T-helper 2 cell treated with Interferon-gamma antibody and Interleukin-4, amounts not matched to agents 5 μg/mL and 100 μg/mL, for 36 hours (primary cell): ENCODE measurements at regions not wholly inside any gene's neighbourhood (a gene's known extent, or its start where the extent isn't known, plus 50 kb on each side); places are given as distances from the start of the nearest gene placed in this dataset.

Experiments
- DNase-seq: peaks from one replicate; pipeline ENCODE4 v3.0.0; 2021; ENCODE audit warnings: low spot score
- H3K27ac Mint-ChIP-seq: one replicate; pipeline ENCODE4 v1.8.0; 2021; ENCODE audit warnings: mild to moderate bottlenecking, mixed read lengths
- H3K27me3 Mint-ChIP-seq: one replicate; pipeline ENCODE4 v1.8.0; 2021; ENCODE audit warnings: low read depth, mixed read lengths
- H3K36me3 Mint-ChIP-seq: one replicate; pipeline ENCODE4 v1.8.0; 2021; ENCODE audit warnings: low read depth, mixed read lengths
- H3K4me1 Mint-ChIP-seq: one replicate; pipeline ENCODE4 v1.8.0; 2021; ENCODE audit warnings: low read depth, mixed read lengths
- H3K4me3 Mint-ChIP-seq: one replicate; pipeline ENCODE4 v1.8.0; 2022; ENCODE audit warnings: mild to moderate bottlenecking, moderate library complexity, mixed read lengths
- H3K9me3 Mint-ChIP-seq: one replicate; pipeline ENCODE4 v1.8.0; 2021; ENCODE audit warnings: mixed read lengths

DNA sequence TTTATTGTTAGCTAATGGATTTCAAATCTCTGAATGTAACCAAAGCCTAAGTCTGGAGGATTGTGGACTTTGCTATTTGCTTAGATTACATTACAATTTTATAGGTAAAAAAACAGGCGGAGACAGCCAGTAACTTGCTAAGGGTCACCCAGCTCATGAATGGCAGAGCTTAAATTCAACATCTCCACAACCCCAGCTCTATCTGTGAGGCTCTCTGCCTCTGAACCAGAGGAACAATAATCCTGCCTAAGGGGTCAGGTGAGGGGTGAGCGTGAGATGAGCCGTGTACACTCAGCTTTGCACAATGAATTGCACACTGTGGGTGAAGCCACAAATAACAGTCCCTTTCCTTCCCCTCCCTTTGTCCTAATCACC, 69.8 kb upstream of the SPATA12 start:
- H3K4me1 Mint-ChIP-seq = peaks cover 18% of the 10 kb centered on the region
- no peak overlapping the region for H3K27ac Mint-ChIP-seq
- no peak overlapping the region for H3K4me3 Mint-ChIP-seq
- no peak for DNase-seq
- no peaks in the 10 kb centered on the region for H3K36me3 Mint-ChIP-seq
- H3K27me3 Mint-ChIP-seq = peaks cover 25% of the 10 kb centered on the region
- no peaks in the 10 kb centered on the region for H3K9me3 Mint-ChIP-seq

DNA sequence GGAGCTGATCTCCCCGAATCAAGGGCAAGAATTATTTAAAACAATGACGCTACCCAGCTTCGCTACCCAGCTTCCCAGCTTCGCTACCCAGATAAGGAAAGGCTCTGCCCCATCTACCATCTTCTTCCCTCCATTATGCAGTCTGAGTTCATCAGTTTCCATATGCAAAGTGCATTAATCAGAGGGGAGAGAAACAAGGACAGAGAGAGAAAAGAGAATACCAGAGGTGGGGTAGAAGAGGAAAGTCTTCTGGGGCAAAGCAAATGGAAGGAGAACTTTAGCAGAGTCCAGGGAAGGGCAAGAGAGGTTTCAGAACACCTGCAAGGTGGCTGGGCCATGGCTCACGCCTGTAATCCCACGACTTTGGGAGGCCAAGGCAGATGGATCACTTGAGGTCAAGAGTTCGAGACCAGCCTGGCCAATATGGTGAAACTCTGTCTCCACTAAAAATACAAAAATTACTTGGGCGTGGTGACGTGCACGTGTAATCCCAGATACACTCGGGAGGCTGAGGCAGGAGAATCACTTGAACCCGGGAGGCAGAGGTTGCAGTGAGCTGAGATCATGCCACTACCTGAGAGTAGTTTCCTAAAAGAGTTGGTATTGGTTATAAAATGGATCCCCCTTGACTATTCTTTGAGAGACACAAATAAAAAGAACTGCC, 70.4 kb upstream of the SPATA12 start:
- Mint-ChIP-seq H3K27ac (no peak overlapping the region), H3K9me3 (no peaks in the 10 kb centered on the region), H3K27me3 (peaks cover 25% of the 10 kb centered on the region), H3K36me3 (no peaks in the 10 kb centered on the region), H3K4me1 (peaks cover 20% of the 10 kb centered on the region), H3K4me3 (no peak overlapping the region)
- no peak for DNase-seq

DNA sequence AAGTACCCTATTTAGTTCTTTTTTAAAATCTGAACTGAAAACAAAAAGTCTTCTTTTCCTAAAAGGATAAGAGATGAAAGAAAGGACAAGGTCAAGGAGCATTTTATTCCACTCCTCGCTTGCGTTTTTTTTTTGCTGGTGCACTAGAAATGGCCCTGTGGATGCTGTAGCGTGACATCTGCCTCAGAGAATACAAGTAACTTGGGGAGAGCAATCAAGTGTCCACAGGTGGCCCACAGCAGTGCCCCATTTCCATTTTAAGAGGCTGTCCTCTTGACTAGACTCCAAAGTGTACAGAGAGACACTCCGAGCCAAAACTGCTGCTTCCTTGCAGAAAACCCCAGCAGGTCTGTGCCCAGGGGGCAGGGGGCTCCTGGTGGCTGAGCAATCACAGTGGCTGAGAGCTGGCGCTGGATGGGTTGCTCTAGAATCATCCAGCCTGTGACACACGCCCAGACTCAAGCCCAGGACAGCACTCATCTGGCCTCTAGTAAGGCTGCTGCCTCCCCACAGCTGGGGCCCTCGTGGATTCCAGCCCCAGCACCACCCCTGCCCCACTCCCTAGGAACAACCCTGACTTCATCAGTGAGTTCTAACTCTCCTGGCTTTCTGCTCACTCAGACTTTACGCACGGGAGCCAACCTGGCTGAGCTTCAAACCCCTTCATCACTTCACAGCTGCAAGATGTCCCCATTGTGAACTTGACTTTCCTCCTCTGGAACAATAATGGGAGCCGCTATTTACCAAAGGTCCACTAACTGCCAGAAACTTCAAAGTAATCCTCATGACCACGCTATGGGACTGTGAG, 71.1 kb upstream of the SPATA12 start:
- no peak overlapping the region for H3K4me3 Mint-ChIP-seq

DNA sequence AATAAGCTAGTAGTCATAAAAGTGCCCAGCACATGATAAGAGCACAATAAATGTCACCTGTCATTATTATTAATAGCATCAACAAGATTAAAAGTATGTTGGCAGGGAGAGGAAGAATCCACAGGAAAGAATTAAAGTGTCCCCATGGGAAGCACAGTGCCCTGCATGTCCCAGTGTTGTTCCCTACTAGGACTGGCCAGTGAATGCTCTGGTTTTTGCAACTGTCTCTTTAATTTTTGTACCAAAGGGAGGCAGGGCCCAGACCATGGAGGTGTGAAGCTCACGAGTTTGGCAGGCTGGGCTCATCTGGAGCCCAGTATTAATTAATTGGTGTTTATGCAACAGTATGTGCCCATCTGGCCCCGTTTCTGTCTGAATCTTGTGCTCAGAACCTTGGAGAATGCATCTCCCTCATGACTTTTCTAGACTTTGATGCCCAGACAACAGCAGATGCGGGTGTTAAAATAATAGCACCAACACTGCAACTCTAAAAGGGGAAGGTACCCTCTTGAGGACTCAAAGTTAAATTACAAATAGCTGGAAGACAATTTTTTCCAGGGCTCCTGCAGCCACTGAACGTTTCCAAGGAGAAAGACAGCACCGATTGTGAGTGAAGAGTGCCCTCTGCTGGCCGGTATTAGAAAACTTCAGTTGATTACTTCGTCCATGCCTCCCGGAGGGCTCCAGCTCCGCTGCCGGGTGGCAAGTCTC, 71.9 kb upstream of the SPATA12 start:
- peaks cover 20% of the 10 kb centered on the region for H3K4me1 Mint-ChIP-seq
- no peak overlapping the region for H3K27ac Mint-ChIP-seq
- H3K9me3 Mint-ChIP-seq = no peaks in the 10 kb centered on the region
- no peak overlapping the region for H3K4me3 Mint-ChIP-seq
- DNase-seq = peak; percentile 53
- H3K36me3 Mint-ChIP-seq = no peaks in the 10 kb centered on the region
- H3K27me3 Mint-ChIP-seq = peaks cover 23% of the 10 kb centered on the region

More for the DNA sequence above, 71.1 kb upstream of the SPATA12 start:
- no peak overlapping the region for H3K27ac Mint-ChIP-seq
- peaks cover 20% of the 10 kb centered on the region for H3K4me1 Mint-ChIP-seq
- no peaks in the 10 kb centered on the region for H3K36me3 Mint-ChIP-seq
- H3K9me3 Mint-ChIP-seq = no peaks in the 10 kb centered on the region
- DNase-seq = no peak
- peaks cover 23% of the 10 kb centered on the region for H3K27me3 Mint-ChIP-seq

DNA sequence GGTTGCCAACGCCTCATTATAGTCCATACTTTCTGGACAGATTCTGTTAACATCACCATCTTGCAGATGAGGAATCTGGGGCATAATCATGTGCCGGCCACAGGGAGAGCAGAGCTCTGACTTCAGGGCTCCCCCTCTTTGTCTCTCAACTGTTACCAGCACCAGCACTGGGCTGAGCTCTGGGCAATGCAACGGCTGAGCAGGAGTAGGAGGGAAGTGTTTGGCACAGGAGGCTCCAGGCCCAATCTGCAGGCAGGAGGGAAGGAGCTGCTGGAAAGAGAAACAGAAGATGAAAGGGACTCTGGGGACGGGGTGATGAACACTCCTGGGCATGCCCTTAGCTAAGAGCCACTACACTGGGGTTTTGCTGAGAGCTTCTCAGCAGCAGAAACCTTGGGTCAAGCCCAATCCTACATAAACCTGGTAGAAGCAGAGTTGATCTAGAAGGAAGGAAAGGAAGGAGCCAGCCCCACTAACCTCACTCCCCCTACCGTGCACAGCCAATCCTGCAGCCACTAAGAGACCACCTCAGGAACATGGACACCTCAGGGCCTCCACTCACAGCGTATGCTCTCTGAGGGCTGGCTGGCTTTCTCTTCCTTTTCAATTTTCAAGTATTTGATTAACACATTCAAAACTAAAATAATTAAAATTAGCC, 73.1 kb upstream of the SPATA12 start:
- Mint-ChIP-seq H3K27ac (no peak overlapping the region), H3K4me3 (no peak overlapping the region), H3K36me3 (no peaks in the 10 kb centered on the region), H3K4me1 (peaks cover 20% of the 10 kb centered on the region), H3K27me3 (peaks cover 19% of the 10 kb centered on the region), H3K9me3 (no peaks in the 10 kb centered on the region)
- no peak for DNase-seq

DNA sequence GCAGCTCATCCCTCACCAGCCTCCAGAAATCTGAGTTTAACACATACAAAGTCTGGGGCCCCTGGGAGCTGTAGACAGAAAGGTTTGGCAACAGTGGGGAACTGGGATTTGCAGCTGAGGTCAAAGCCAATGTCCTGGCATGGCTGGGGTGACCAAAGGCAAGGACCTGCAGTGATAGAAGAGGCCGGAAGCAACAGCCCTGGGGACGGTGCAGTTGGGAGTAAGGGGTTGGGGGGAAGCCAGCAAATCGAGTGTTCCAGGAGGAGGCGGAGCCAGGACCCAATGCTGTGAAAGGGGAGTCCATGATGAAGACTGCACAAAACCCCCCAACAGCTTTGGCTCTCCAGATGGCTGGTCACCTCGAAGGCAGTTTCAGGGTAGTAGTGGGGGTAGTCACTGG, 74.1 kb upstream of the SPATA12 start:
- Mint-ChIP-seq H3K27ac (no peak overlapping the region), H3K27me3 (peaks cover 18% of the 10 kb centered on the region), H3K36me3 (no peaks in the 10 kb centered on the region), H3K4me1 (peaks cover 20% of the 10 kb centered on the region), H3K9me3 (no peaks in the 10 kb centered on the region), H3K4me3 (no peak overlapping the region)
- DNase-seq = no peak

DNA sequence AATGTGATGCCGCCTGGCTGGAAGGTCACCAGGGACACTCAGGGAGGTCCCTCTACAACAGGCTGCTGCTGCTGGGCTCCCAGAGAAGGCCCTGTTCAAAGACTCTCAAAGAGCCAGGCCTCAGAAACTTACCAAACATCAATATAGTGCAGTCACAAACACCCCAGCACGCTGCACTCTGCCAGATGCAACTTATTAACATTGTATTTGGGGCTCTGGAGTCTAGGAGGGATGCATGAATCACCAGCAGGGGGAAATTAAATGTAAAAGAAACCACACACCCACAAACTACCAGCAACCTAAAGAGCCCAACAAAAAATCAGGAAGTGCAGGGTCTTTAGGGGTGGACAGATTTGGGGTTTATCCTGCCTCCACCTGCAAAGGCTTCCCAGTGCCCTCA, 74.6 kb upstream of the SPATA12 start:
- Mint-ChIP-seq H3K36me3 (no peaks in the 10 kb centered on the region), H3K9me3 (no peaks in the 10 kb centered on the region), H3K4me3 (no peak overlapping the region), H3K27me3 (peaks cover 14% of the 10 kb centered on the region), H3K4me1 (peaks cover 22% of the 10 kb centered on the region), H3K27ac (no peak overlapping the region)
- no peak for DNase-seq

DNA sequence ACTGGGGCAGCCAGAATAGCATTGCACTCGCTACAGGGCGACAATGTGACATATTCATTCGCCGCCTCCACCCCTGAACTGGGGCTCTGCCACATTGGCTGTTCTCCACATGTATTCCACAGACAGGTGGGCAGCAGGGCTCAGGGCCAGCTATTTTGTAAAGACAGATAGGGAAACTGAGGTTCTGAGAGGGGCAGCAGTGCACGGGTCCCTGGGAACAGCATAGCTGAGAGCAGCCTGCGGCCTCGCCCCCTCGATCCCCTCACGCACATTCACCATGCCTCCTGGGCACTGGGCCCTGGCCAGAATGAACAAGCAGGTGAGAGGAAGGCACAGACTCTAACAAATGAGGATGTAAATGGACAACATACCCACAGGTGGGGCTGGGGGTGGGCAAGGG, 75.0 kb upstream of the SPATA12 start:
- Mint-ChIP-seq H3K27ac (no peak overlapping the region), H3K27me3 (peaks cover 12% of the 10 kb centered on the region), H3K9me3 (no peaks in the 10 kb centered on the region), H3K36me3 (no peaks in the 10 kb centered on the region), H3K4me1 (peaks cover 26% of the 10 kb centered on the region), H3K4me3 (no peak overlapping the region)
- DNase-seq = no peak

DNA sequence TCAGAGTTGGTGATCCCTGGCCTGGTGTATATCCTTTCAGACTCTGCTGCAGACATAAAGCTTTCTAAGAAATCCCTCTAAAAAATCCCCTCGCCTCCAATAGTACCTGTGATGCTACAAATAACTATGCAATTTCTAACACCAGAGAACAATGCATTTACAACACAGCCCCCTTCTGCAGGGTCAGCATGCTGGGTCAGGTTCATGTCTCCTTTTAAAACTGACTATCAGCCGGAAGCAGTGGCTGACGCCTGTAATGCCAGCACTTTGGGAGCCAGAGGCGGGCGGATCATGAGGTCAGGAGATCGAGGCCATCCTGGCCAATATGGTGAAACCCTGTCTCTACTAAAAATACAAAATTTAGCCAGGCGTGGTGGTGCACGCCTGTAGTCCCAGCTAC, 77.0 kb upstream of the SPATA12 start:
- Mint-ChIP-seq H3K4me1 (peaks cover 23% of the 10 kb centered on the region), H3K27ac (no peak overlapping the region)

DNA sequence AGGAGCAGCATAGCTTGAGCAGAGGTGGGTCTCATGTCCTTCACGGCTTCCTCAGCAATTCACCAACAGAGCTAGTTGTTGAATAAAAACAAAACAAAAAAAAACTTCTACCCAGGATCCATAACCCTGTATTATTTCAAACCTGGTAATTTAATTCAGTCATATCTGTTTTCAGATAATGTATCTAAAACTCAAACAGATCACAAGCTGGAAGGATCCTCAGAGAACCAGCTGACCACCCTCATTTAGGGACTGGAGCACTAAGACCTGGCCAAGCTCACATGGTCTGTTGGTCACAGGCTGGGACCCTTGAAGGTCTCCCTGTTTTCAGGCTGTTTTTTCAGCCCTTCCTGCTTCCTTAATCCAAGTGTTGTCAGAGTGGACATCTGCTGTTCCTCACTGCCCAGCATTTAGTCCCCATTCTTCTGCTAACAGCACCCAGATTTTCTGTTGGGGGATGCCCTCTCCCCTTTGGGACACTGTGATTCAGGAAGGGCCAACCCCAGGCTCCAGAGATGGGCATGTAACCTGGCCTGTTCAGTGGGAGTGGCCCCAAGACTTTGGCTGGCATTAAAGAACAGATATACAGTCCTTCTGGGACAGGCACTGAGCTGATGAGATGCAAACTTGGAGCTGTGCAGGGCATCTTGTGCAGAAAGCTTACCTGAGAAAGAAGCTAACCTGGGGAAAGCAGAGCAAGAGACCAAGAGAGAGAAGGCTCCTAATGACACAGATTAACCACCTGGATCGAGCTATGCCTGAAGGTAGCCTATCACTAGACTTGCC, 78.8 kb upstream of the SPATA12 start:
- Mint-ChIP-seq H3K27ac (no peak overlapping the region), H3K27me3 (no peaks in the 10 kb centered on the region), H3K36me3 (no peaks in the 10 kb centered on the region), H3K4me1 (peaks cover 16% of the 10 kb centered on the region), H3K4me3 (no peak overlapping the region), H3K9me3 (no peaks in the 10 kb centered on the region)
- no peak for DNase-seq

More for the DNA sequence above, 77.0 kb upstream of the SPATA12 start:
- Mint-ChIP-seq H3K4me3 (no peak overlapping the region), H3K27me3 (no peaks in the 10 kb centered on the region), H3K36me3 (no peaks in the 10 kb centered on the region), H3K9me3 (no peaks in the 10 kb centered on the region)
- no peak for DNase-seq

DNA sequence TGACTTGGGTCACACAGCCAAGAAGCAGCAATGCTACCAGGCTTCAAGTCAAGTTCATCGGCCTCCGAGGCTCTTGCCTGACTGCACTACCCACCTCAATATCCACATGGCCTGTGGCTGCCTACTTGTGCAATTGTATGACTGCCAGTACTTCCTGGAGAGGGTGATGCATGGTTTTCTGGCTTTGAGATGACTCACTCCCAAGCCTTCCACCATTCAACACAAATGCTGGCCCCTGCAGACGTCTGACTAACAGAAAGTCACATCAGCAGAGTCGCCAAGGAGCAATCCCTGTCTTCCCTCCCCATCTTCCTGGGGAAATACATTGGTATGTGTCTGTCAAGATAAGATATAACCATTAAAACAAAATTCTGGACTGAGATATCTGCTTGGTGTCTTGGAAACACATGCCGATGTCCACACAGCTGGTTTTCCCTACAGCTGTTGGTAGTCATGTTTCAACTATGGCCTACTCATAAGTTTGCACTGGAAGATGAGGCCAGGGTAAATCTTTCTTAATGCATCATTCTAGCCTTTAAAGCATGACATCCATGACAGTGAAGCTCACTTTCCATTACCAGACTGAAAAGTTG, 79.6 kb upstream of the SPATA12 start:
- no peaks in the 10 kb centered on the region for H3K36me3 Mint-ChIP-seq
- no peaks in the 10 kb centered on the region for H3K9me3 Mint-ChIP-seq
- H3K4me1 Mint-ChIP-seq = peaks cover 11% of the 10 kb centered on the region
- peak; percentile 72 for DNase-seq
- H3K27ac Mint-ChIP-seq = peak overlapping the region; percentile 34
- no peaks in the 10 kb centered on the region for H3K27me3 Mint-ChIP-seq
- H3K4me3 Mint-ChIP-seq = no peak overlapping the region

DNA sequence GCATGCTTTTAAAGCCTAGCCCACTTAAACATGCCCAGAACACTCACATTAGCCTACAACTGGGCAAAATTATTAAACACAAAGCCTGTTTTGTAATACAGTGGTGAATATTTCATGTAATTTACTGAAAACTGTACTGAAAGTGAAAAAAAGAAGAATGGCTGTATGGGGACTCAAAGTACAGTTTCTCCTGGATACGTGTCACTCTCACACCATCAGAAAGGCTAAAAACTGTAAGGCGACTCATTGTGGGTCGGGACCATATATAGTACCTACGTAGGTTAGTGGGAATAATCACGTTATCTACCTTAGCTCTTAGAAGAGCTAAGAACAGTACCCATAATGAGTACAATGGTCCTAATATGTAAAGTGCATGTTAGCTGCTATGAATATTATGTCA, 80.2 kb upstream of the SPATA12 start:
- no peak for DNase-seq
- Mint-ChIP-seq H3K27ac (no peak overlapping the region), H3K4me3 (no peak overlapping the region), H3K4me1 (peaks cover 6% of the 10 kb centered on the region), H3K9me3 (no peaks in the 10 kb centered on the region), H3K27me3 (no peaks in the 10 kb centered on the region), H3K36me3 (no peaks in the 10 kb centered on the region)

DNA sequence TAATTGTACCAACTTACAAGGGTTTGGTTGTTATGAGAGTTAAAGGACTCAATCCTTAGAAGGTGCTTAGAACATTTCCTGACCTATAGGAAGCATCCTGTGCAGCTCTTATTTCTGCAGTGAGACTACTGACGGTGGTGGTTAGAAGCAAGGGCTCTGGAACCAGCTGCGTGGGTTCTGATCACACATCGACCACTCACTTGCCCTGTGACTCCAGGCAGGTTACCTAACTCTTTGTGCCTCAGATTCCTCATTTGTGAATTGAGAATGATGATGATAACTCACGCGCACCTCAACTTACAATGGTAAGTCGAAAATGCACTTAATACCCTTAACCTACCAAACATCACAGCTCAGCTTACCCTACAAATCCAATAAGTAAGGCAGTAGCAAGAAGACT, 80.7 kb upstream of the SPATA12 start:
- H3K36me3 Mint-ChIP-seq = no peaks in the 10 kb centered on the region
- H3K27ac Mint-ChIP-seq = no peak overlapping the region
- H3K4me3 Mint-ChIP-seq = no peak overlapping the region
- H3K27me3 Mint-ChIP-seq = no peaks in the 10 kb centered on the region
- H3K9me3 Mint-ChIP-seq = no peaks in the 10 kb centered on the region
- H3K4me1 Mint-ChIP-seq = peaks cover 6% of the 10 kb centered on the region
- no peak for DNase-seq
